IPS DF 6.9 (cell line): ENCODE measurements at regions not wholly inside any gene's neighbourhood (a gene's known extent, or its start where the extent isn't known, plus 50 kb on each side); places are given as distances from the start of the nearest gene placed in this dataset.

ENCODE experiments used
- DNase-seq: peaks from one replicate; pipeline ENCODE4 v3.0.0-alpha.2; 2013; ENCODE audit warnings: low read depth, low spot score
- H3K27ac ChIP-seq: one replicate; pipeline ENCODE4 v1.5.1; 2013; ENCODE audit warnings: low read length, control low read depth
- H3K27me3 ChIP-seq: 2 replicates; pipeline ENCODE4 v1.6.1; 2013; ENCODE audit warnings: mild to moderate bottlenecking, low read length; ENCODE audit not compliant: control insufficient read depth, insufficient read depth
- H3K36me3 ChIP-seq: 2 replicates; pipeline ENCODE4 v1.6.1; 2013; ENCODE audit warnings: low read length; ENCODE audit not compliant: control insufficient read depth, insufficient read depth
- H3K4me1 ChIP-seq: 2 replicates; pipeline ENCODE4 v1.6.1; 2013; ENCODE audit warnings: low read length; ENCODE audit not compliant: control insufficient read depth, insufficient read depth
- H3K4me3 ChIP-seq: 2 replicates; pipeline ENCODE4 v1.5.1; 2013; ENCODE audit warnings: mild to moderate bottlenecking, low read length
- H3K9me3 ChIP-seq: 2 replicates; pipeline ENCODE4 v1.6.1; 2013; ENCODE audit warnings: low read length, inconsistent platforms; ENCODE audit not compliant: control insufficient read depth, insufficient read depth
- WGBS: extraction: QIAGEN DNeasy Blood & Tissue Kit; methylation state at CpG from one replicate; pipeline ENCODE4 v1.1.7; 2013; ENCODE audit warnings: mixed read lengths, missing lambda C conversion rate; ENCODE audit not compliant: insufficient read length, insufficient coverage; 5-methylcytosine and 5-hydroxymethylcytosine counted together

GRCh38 chr1:88221411-88221810 lies 462.7 kb upstream of the PKN2 start:
- no peaks in the 10 kb centered on the region for H3K27me3 ChIP-seq
- H3K4me1 ChIP-seq: no peaks in the 10 kb centered on the region
- no peak overlapping the region for H3K27ac ChIP-seq
- no peaks in the 10 kb centered on the region for H3K36me3 ChIP-seq
- no peak overlapping the region for H3K4me3 ChIP-seq
- no peak for DNase-seq
- no CpG with 5 or more reads among the region's 2 CpGs for WGBS
- H3K9me3 ChIP-seq: no peaks in the 10 kb centered on the region

DNA sequence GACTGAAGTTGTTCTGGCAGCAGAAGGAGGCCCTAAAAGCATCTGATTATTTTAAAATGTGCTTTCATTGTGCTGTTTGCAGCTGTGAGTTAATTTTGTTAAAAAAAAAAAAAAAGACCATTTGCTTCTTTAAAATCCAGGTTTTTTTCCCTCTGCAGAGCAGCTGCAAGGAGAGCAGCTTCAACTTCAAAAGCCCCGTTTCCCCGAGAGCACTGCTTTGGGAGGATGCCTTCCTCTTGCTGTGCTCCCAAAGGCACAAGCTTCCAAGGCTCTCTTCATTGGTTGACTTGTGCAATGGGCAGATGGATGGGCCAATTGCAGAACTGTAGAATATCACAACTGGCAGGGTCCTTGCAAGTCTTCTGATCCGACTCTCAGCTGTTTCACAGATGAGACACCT lies 459.2 kb upstream of the PKN2 start:
- Histone ChIP-seq H3K4me3 (no peak overlapping the region), H3K27ac (no peak overlapping the region), H3K36me3 (no peaks in the 10 kb centered on the region), H3K9me3 (no peaks in the 10 kb centered on the region), H3K27me3 (no peaks in the 10 kb centered on the region), H3K4me1 (no peaks in the 10 kb centered on the region)
- no CpG with 5 or more reads among the region's 3 CpGs for WGBS
- DNase-seq: no peak

- WGBS: no CpG with 5 or more reads among the region's 3 CpGs
- Histone ChIP-seq H3K4me3 (no peak overlapping the region), H3K36me3 (no peaks in the 10 kb centered on the region), H3K9me3 (no peaks in the 10 kb centered on the region), H3K4me1 (no peaks in the 10 kb centered on the region), H3K27ac (no peak overlapping the region), H3K27me3 (no peaks in the 10 kb centered on the region)
- DNase-seq: no peak
These were observed 456.0 kb upstream of the PKN2 start for GRCh38 chr1:88228114-88228513.

DNA sequence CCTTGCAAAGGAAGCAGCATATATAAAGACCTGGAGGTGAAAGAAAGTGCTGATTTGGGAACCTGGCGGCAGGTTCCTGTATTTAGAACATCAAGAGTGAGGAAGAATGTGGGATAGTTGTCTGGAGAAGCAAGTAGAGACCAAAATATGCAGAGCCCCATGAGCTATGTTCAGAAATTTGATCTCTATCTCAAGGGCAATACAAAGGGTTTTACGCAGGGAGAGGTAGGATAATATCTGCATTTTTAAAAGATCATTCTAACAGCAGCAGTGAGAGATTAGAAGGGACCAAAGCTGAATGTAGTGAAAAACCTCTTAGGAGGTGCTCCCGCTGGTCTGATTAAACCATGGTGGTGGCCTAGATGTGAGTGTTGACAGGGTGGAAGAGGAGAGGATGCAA lies 453.9 kb upstream of the PKN2 start:
- no peak for DNase-seq
- H3K27me3 ChIP-seq: no peaks in the 10 kb centered on the region
- no CpG with 5 or more reads among the region's 3 CpGs for WGBS
- H3K4me3 ChIP-seq: no peak overlapping the region
- H3K4me1 ChIP-seq: no peaks in the 10 kb centered on the region
- H3K9me3 ChIP-seq: no peaks in the 10 kb centered on the region
- no peak overlapping the region for H3K27ac ChIP-seq
- no peaks in the 10 kb centered on the region for H3K36me3 ChIP-seq

DNA sequence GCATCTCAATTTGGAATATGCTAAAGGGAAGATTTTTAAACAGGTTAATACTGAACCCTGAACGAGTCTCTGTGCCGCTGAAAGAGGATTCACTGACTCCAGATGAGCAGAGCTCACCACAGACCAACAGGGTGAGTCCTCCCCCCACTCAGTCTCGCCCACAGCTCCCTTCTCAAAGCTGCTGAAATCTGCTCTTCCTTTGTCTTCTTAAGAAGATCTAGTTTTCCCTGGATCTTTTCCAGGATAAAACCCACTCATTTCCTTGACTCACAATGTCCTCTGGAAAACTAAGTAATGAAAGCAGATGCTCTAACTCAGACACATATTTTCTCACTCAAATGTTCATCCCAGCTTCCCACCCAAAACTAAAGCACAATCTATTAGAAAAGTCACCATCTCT lies 447.0 kb upstream of the PKN2 start:
- H3K4me1 ChIP-seq: no peaks in the 10 kb centered on the region
- H3K27ac ChIP-seq: no peak overlapping the region
- H3K36me3 ChIP-seq: no peaks in the 10 kb centered on the region
- no peak overlapping the region for H3K4me3 ChIP-seq
- H3K27me3 ChIP-seq: no peaks in the 10 kb centered on the region
- no peaks in the 10 kb centered on the region for H3K9me3 ChIP-seq
- WGBS: no CpG with 5 or more reads among the region's 3 CpGs
- no peak for DNase-seq

- H3K4me1 ChIP-seq: no peaks in the 10 kb centered on the region
- H3K27ac ChIP-seq: no peak overlapping the region
- DNase-seq: no peak
- no peaks in the 10 kb centered on the region for H3K36me3 ChIP-seq
- no peaks in the 10 kb centered on the region for H3K9me3 ChIP-seq
- no peaks in the 10 kb centered on the region for H3K27me3 ChIP-seq
- WGBS: no CpG with 5 or more reads among the region's 1 CpG
- no peak overlapping the region for H3K4me3 ChIP-seq
These were observed 444.9 kb upstream of the PKN2 start for GRCh38 chr1:88239205-88239604.

- H3K27ac ChIP-seq: no peak overlapping the region
- no peaks in the 10 kb centered on the region for H3K4me1 ChIP-seq
- H3K36me3 ChIP-seq: no peaks in the 10 kb centered on the region
- DNase-seq: no peak
- no peak overlapping the region for H3K4me3 ChIP-seq
- H3K27me3 ChIP-seq: no peaks in the 10 kb centered on the region
- no peaks in the 10 kb centered on the region for H3K9me3 ChIP-seq
These were observed 436.4 kb upstream of the PKN2 start for GRCh38 chr1:88247666-88248065.

GRCh38 chr1:88250915-88251314 lies 433.2 kb upstream of the PKN2 start:
- H3K27ac ChIP-seq: no peak overlapping the region
- no peaks in the 10 kb centered on the region for H3K36me3 ChIP-seq
- H3K4me1 ChIP-seq: no peaks in the 10 kb centered on the region
- no peak for DNase-seq
- H3K27me3 ChIP-seq: no peaks in the 10 kb centered on the region
- H3K9me3 ChIP-seq: no peaks in the 10 kb centered on the region
- no peak overlapping the region for H3K4me3 ChIP-seq

DNA sequence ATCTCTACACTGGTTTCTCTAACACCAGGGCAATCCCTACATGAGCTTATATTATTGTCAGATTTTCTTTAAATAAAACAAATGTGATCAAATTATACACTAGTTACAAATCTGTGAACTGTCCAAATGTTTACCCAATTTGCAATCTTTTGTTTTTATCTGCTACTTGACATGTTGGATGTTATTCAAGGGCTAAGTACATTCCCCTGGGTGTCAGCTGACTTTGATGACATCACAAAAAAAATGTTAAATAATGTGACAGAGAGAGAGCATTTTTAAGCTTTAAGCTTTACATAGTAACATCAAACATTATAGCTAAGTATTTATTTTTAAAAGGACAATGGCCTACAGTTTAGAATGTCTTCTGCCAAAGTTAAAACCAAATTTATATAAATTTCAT lies 431.3 kb upstream of the PKN2 start:
- Histone ChIP-seq H3K4me1 (no peaks in the 10 kb centered on the region), H3K4me3 (no peak overlapping the region), H3K36me3 (no peaks in the 10 kb centered on the region), H3K9me3 (no peaks in the 10 kb centered on the region), H3K27ac (no peak overlapping the region), H3K27me3 (no peaks in the 10 kb centered on the region)
- DNase-seq: no peak

- WGBS: no CpG with 5 or more reads among the region's 1 CpG
- Histone ChIP-seq H3K36me3 (no peaks in the 10 kb centered on the region), H3K4me1 (no peaks in the 10 kb centered on the region), H3K27ac (no peak overlapping the region), H3K9me3 (no peaks in the 10 kb centered on the region), H3K4me3 (no peak overlapping the region), H3K27me3 (no peaks in the 10 kb centered on the region)
- no peak for DNase-seq
These were observed 418.5 kb upstream of the PKN2 start for GRCh38 chr1:88265606-88266005.

GRCh38 chr1:88266051-88266450 lies 418.0 kb upstream of the PKN2 start:
- Histone ChIP-seq H3K9me3 (no peaks in the 10 kb centered on the region), H3K36me3 (no peaks in the 10 kb centered on the region), H3K4me1 (no peaks in the 10 kb centered on the region), H3K27me3 (no peaks in the 10 kb centered on the region), H3K4me3 (no peak overlapping the region), H3K27ac (no peak overlapping the region)
- no peak for DNase-seq
- whole genome bisulfite sequencing: no CpG with 5 or more reads among the region's 1 CpG
